NB4 (cell line): ENCODE measurements at regions not wholly inside any gene's neighbourhood (a gene's known extent, or its start where the extent isn't known, plus 50 kb on each side); places are given as distances from the start of the nearest gene placed in this dataset.

Experiments
- DNase-seq: peaks from one replicate; pipeline ENCODE4 v3.0.0; 2010; ENCODE audit warnings: low read depth
- H3K4me3 ChIP-seq: one replicate; pipeline ENCODE4 v1.5.1; 2011; ENCODE audit warnings: mild to moderate bottlenecking, low read depth, low read length, moderate library complexity
- MYC ChIP-seq: IDR thresholded peaks from 2 replicates; pipeline ENCODE4 v1.6.1; 2011; ENCODE audit warnings: low read depth, low read length
- POLR2A ChIP-seq: IDR thresholded peaks from 2 replicates; pipeline ENCODE4 v1.6.1; 2011; ENCODE audit warnings: mild to moderate bottlenecking; ENCODE audit not compliant: insufficient read length; ENCODE audit errors: extremely low read depth
- TF ChIP-seq, protein P1 (sequence below): IDR thresholded peaks from one replicate; pipeline ENCODE4 v1.5.1; 2012; ENCODE audit warnings: low read depth, low read length
- TF ChIP-seq, protein P2 (sequence below): IDR thresholded peaks from 2 replicates; pipeline ENCODE4 v1.6.1; 2011; ENCODE audit warnings: low read depth, low read length

DNA sequence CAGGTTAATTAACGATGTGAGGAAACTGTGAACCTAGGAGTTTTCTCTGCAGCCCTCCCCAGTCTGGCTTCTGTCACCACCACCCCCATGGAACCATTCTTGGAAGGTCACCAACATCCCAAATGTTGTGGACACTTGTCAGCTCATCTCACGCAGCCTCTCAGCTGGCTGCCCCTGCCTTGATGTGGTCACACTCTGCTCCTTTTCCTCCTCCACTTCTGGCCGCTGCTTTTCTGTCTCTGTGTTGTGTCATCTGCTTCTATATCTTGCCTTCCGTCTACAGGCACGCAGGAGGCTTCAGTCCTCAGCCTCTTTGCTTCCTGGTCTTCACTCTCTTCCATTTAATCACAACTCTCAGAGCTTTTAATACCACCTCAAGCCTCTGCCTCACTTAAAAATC, 371.5 kb upstream of the SLIT2 start:
- no peak overlapping the region for H3K4me3 ChIP-seq
- DNase-seq: no peak
- TF ChIP-seq, protein P1, sequence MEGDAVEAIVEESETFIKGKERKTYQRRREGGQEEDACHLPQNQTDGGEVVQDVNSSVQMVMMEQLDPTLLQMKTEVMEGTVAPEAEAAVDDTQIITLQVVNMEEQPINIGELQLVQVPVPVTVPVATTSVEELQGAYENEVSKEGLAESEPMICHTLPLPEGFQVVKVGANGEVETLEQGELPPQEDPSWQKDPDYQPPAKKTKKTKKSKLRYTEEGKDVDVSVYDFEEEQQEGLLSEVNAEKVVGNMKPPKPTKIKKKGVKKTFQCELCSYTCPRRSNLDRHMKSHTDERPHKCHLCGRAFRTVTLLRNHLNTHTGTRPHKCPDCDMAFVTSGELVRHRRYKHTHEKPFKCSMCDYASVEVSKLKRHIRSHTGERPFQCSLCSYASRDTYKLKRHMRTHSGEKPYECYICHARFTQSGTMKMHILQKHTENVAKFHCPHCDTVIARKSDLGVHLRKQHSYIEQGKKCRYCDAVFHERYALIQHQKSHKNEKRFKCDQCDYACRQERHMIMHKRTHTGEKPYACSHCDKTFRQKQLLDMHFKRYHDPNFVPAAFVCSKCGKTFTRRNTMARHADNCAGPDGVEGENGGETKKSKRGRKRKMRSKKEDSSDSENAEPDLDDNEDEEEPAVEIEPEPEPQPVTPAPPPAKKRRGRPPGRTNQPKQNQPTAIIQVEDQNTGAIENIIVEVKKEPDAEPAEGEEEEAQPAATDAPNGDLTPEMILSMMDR: no peak
- no peak for TF ChIP-seq MYC
- TF ChIP-seq, protein P2, sequence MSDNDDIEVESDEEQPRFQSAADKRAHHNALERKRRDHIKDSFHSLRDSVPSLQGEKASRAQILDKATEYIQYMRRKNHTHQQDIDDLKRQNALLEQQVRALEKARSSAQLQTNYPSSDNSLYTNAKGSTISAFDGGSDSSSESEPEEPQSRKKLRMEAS: no peak
- no peak for TF ChIP-seq POLR2A

DNA sequence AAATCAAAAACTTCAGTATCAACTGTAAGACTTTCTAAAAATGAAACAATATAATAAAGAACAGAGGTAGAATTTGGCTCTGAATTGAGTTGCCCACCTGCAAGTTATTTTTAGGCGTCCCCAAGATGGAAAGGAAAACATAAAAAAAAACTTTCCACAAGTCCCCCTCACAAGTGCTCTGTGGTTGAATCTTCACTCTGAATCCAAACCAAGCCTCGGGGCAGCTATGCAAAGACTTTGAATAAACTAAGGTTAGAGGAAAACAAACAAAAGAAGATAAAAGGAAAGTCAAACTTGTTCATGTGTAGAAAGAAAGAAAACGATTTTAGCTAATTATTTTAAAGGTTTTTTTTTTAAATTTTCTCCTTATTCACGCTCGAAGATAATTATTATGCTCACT, 372.4 kb upstream of the SLIT2 start:
- DNase-seq: no peak
- no peak overlapping the region for H3K4me3 ChIP-seq
- TF ChIP-seq, protein P2: no peak
- TF ChIP-seq, protein P1: no peak
- TF ChIP-seq POLR2A (no peak), MYC (no peak)

DNA sequence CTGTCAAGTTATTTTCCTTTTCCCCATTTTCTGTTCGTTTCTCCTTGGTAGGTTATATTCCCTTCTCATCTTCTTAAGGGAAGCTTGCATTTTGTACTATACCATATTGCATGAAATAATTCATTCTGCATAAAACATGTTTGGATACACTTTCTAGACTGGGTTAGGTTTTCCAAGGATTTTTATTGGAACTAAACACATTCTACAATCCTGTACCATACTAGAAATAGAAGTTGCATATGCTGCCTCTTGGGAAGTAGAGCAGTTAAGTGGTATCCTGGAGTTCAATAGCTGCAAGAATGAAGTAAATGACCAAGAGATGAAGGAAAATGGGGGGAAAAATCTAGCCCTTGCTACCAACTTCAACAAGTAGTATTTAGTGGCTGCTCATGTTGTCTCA, 393.7 kb upstream of the SLIT2 start:
- TF ChIP-seq, protein P2: no peak
- no peak overlapping the region for H3K4me3 ChIP-seq
- DNase-seq: no peak

DNA sequence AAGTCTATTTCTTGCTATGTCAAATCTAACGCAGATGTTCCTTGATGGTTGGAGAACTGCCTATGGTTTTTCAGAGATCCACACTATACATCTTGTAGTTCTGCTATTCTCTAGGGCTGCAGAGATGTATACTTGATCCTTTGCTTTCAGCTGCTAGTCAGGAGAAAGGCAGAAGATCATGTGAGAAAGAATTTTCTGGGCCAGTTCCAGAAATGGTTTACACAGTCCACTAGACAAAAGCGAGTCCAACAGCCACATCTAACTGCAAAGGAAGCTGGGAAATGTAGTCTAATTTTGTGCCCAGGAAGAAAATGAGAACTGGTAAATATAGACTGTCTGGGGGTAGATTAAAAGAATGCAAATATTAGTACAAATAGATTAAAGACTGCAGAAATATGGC, 394.3 kb upstream of the SLIT2 start:
- no peak for DNase-seq
- TF ChIP-seq POLR2A (no peak), MYC (no peak)
- TF ChIP-seq, protein P2: no peak
- TF ChIP-seq, protein P1: no peak
- H3K4me3 ChIP-seq: no peak overlapping the region

DNA sequence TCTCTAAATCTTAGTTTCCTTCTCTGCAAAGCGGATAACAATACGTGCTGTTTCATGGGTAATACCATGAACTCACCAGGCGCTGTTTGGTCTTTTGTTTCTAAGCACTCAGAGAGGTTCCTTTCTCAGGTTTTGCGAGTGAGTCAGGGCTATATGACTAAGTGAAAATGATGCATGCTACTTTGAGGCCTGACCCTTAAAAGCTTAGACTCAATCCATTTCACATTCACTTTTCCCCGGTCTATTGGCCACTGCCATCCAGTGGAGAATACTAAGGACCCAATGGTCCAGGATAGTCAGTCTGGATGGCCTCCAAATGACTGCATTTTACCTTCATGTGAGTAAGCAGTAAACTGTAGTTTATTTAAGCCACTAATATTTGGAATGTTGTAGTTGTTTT, 400.8 kb upstream of the SLIT2 start:
- TF ChIP-seq MYC: no peak
- no peak for TF ChIP-seq POLR2A
- TF ChIP-seq, protein P1: no peak
- TF ChIP-seq, protein P2: no peak
- no peak overlapping the region for H3K4me3 ChIP-seq
- DNase-seq: no peak

DNA sequence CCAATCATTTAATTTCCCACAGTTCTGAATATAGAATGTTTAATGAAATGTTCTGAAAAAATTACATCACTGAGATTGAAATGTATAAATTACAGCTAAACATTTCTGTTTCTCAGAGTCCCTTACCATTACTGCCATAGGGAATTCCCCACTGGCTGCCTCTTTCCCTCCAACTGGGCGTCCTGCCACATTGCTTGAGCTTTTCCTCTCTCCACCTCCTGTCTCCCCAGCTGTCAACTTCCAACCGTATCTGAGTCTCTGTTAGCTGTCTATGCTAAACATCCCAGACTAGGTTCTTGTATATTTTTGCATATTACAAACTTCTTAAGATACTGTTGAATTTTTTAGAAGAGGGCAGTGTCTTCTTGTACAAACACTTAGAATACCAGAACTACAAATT, 407.3 kb upstream of the SLIT2 start:
- no peak overlapping the region for H3K4me3 ChIP-seq
- no peak for DNase-seq
- no peak for TF ChIP-seq MYC
- TF ChIP-seq, protein P2: no peak

DNA sequence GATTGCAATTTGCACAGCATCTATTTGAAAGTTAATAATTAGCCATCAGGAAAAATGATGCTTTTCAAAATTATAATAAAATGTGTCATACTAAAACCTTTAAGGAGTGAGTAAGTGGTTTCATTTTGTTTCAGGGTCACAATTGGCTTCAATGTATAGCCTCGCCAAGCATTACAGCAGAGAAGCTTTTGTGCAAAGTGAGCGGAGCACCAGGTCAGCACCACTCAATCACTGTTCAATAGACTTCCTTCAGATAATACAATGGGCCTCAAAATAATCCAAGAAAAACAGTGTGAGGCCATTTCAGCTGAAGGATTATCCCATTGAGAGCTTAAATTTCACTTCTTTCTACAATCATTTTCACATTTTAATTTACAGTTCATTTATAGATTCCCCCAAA, 409.2 kb upstream of the SLIT2 start:
- TF ChIP-seq POLR2A: no peak

DNA sequence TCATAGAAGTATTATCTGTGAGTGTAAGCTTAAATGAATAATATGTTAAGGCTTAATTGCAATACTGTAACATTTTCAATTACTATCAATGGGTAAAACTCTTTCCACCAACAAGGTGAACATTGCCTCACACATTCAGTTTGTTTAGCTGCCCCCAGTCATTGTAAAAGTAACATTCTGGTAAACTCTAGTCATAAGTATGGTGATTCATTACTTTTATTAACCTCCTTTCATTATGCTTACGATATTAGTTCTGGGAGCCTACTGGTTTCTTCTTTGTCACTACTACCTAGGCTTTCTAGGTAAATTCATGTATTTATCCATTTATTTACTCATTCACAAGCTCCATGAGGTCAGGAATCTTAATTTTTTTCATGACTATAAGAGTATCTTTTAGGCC, 412.8 kb upstream of the SLIT2 start:
- no peak overlapping the region for H3K4me3 ChIP-seq
- DNase-seq: no peak
- TF ChIP-seq POLR2A: no peak
- TF ChIP-seq, protein P2: no peak
- TF ChIP-seq, protein P1: no peak
- no peak for TF ChIP-seq MYC

More for the DNA sequence above, 409.2 kb upstream of the SLIT2 start:
- no peak overlapping the region for H3K4me3 ChIP-seq
- DNase-seq: no peak
